ENCODE measurements at regions not wholly inside any gene's neighbourhood (a gene's known extent, or its start where the extent isn't known, plus 50 kb on each side); places are given as distances from the start of the nearest gene placed in this dataset.
A peak's percentile ranks its signal among the peaks of the same experiment; 100 is the strongest.

- H3K9me3 ChIP-seq (replicated peaks in 1 of 2; ENCODE audit: control insufficient read depth in 1 of 2, insufficient read depth in 1 of 2, low read length in 2 of 2) = peaks cover 0 to 3% of the 10 kb centered on the region in 2 donors
- no peak for TF ChIP-seq CTCF (IDR thresholded peaks at IDR 0.05)
- H3K36me3 Mint-ChIP-seq = no peaks in the 10 kb centered on the region
- H3K4me1 Mint-ChIP-seq = no peaks in the 10 kb centered on the region
- H3K9ac ChIP-seq (ENCODE audit: insufficient read depth, low read length, poor library complexity, severe bottlenecking) = no peak overlapping the region
- DNase-seq = no peak
- H3K4me1 ChIP-seq (ENCODE audit: control insufficient read depth in 1 of 2, insufficient read depth in 2 of 2, low read length in 2 of 2) = no peaks in the 10 kb centered on the region
- H3K4me3 ChIP-seq (replicated peaks in 1 of 3; ENCODE audit: low read depth in 2 of 3, low read length in 3 of 3) = no peak overlapping the region
- H3K27me3 ChIP-seq (ENCODE audit: control insufficient read depth in 2 of 2, insufficient read depth in 2 of 2, low read length in 2 of 2) = no peaks in the 10 kb centered on the region
- H2AFZ ChIP-seq (ENCODE audit: insufficient read depth, low read depth, low read length, poor library complexity, severe bottlenecking) = no peak overlapping the region
- H4K20me1 ChIP-seq (ENCODE audit: insufficient read depth, low read length) = no peaks in the 10 kb centered on the region
- intact Hi-C loops (cut with micrococcal nuclease) = no loop called here
- peak overlapping the region in 1 of 7 donors; percentile 18 for H3K27ac Mint-ChIP-seq
- no peaks in the 10 kb centered on the region for H3K79me2 ChIP-seq (ENCODE audit: insufficient read depth, low read length)
- 100% methylated on average over 1 of the region's 3 CpGs for WGBS (ENCODE audit: insufficient coverage)
- no peaks in the 10 kb centered on the region for H3K27me3 Mint-ChIP-seq (ENCODE audit: low read depth in 3 of 3)
- H3K9me3 Mint-ChIP-seq = peaks cover 3 to 10% (median 5%) of the 10 kb centered on the region in 7 donors
- no peak overlapping the region for H3K27ac ChIP-seq (ENCODE audit: low read depth in 1 of 2, low read length in 2 of 2)
- no peak overlapping the region for H3K4me2 ChIP-seq (replicated peaks; ENCODE audit: extremely low read depth, low read length, poor library complexity, severe bottlenecking)
- H3K4me3 Mint-ChIP-seq = no peak overlapping the region
- H3K36me3 ChIP-seq (replicated peaks in 1 of 2; ENCODE audit: control insufficient read depth in 1 of 2, insufficient read depth in 2 of 2, low read length in 2 of 2) = no peaks in the 10 kb centered on the region
Observed at GRCh38 chr3:74393426-74393825, 221.0 kb downstream of the CNTN3 start.

GRCh38 chr3:74390121-74390877 lies 224.2 kb downstream of the CNTN3 start:
- TF ChIP-seq CTCF (IDR thresholded peaks at IDR 0.05) = no peak
- no peak for DNase-seq
- no peaks in the 10 kb centered on the region for H4K20me1 ChIP-seq (ENCODE audit: insufficient read depth, low read length)
- no peaks in the 10 kb centered on the region for H3K27me3 Mint-ChIP-seq (ENCODE audit: low read depth in 3 of 3)
- H3K9me3 ChIP-seq (replicated peaks in 1 of 2; ENCODE audit: control insufficient read depth in 1 of 2, insufficient read depth in 1 of 2, low read length in 2 of 2) = no peaks in the 10 kb centered on the region
- no peak overlapping the region for H2AFZ ChIP-seq (ENCODE audit: insufficient read depth, low read depth, low read length, poor library complexity, severe bottlenecking)
- no peaks in the 10 kb centered on the region for H3K36me3 ChIP-seq (replicated peaks in 1 of 2; ENCODE audit: control insufficient read depth in 1 of 2, insufficient read depth in 2 of 2, low read length in 2 of 2)
- peaks cover 0 to 3% (median 1%) of the 10 kb centered on the region in 7 donors for H3K9me3 Mint-ChIP-seq
- no peak overlapping the region for H3K27ac Mint-ChIP-seq
- no peak overlapping the region for H3K27ac ChIP-seq (ENCODE audit: low read depth in 1 of 2, low read length in 2 of 2)
- no peaks in the 10 kb centered on the region for H3K27me3 ChIP-seq (ENCODE audit: control insufficient read depth in 2 of 2, insufficient read depth in 2 of 2, low read length in 2 of 2)
- no peak overlapping the region for H3K4me3 ChIP-seq (replicated peaks in 1 of 3; ENCODE audit: low read depth in 2 of 3, low read length in 3 of 3)
- intact Hi-C loops (cut with micrococcal nuclease) = no loop called here
- no peak overlapping the region for H3K9ac ChIP-seq (ENCODE audit: insufficient read depth, low read length, poor library complexity, severe bottlenecking)
- H3K4me3 Mint-ChIP-seq = no peak overlapping the region
- no peaks in the 10 kb centered on the region for H3K4me1 Mint-ChIP-seq
- H3K4me1 ChIP-seq (ENCODE audit: control insufficient read depth in 1 of 2, insufficient read depth in 2 of 2, low read length in 2 of 2) = no peaks in the 10 kb centered on the region
- H3K4me2 ChIP-seq (replicated peaks; ENCODE audit: extremely low read depth, low read length, poor library complexity, severe bottlenecking) = no peak overlapping the region
- H3K79me2 ChIP-seq (ENCODE audit: insufficient read depth, low read length) = no peaks in the 10 kb centered on the region
- H3K36me3 Mint-ChIP-seq = no peaks in the 10 kb centered on the region
- WGBS (ENCODE audit: insufficient coverage) = 100% methylated on average over 1 of the region's 4 CpGs

Measured in CD14-positive monocyte (primary cell).